ENCODE measurements at regions not wholly inside any gene's neighbourhood (a gene's known extent, or its start where the extent isn't known, plus 50 kb on each side); places are given as distances from the start of the nearest gene placed in this dataset.

- no peak for TF ChIP-seq CTCF (conservative IDR thresholded peaks at IDR 0.05; ENCODE audit: low read depth, low read length)
- TF ChIP-seq USF2 (IDR thresholded peaks at IDR 0.05; ENCODE audit: low read depth, low read length) = no peak
Observed at GRCh38 chr16:66007717-66008116, 358.8 kb upstream of the CDH5 start.
